Neural cell (in vitro differentiated cells): ENCODE measurements at regions not wholly inside any gene's neighbourhood (a gene's known extent, or its start where the extent isn't known, plus 50 kb on each side); places are given as distances from the start of the nearest gene placed in this dataset.

Source experiments
- H2AFZ ChIP-seq: fragments of 200-600, 300-800 bp; sonication (generic), shearing (Covaris generic); 2 replicates; pipeline ENCODE4 v1.6.0; 2014; ENCODE audit warnings: low read depth, mild to moderate bottlenecking, antibody characterized with exemption, low read length, moderate library complexity
- H3F3A ChIP-seq: fragments of 200-600 bp; shearing (Covaris generic); 2 replicates; pipeline ENCODE4 v1.6.1; 2016; ENCODE audit warnings: mild to moderate bottlenecking, moderate library complexity, mixed read lengths, antibody characterized with exemption, low read length; ENCODE audit not compliant: insufficient read depth, poor library complexity, severe bottlenecking
- H3K27ac ChIP-seq: fragments of 200-600, 300-800 bp; sonication (generic), shearing (Covaris generic); 2 replicates; pipeline ENCODE4 v1.5.1; 2014; ENCODE audit warnings: mild to moderate bottlenecking, low read length, moderate library complexity
- H3K27me3 ChIP-seq: fragments of 300-800, 200-600 bp; sonication (generic), shearing (Covaris generic); 2 replicates; pipeline ENCODE4 v1.6.0; 2014; ENCODE audit warnings: mild to moderate bottlenecking, low read depth, low read length, moderate library complexity; ENCODE audit not compliant: insufficient read depth
- H3K36me3 ChIP-seq: fragments of 300-800, 200-600 bp; sonication (generic), shearing (Covaris generic); 2 replicates; pipeline ENCODE4 v1.5.1; 2014; ENCODE audit warnings: mild to moderate bottlenecking, antibody characterized with exemption, low read length, moderate library complexity; ENCODE audit not compliant: insufficient read depth
- H3K4me2 ChIP-seq: fragments of 300-800, 200-600 bp; sonication (generic), shearing (Covaris generic); 2 replicates; pipeline ENCODE4 v1.6.0; 2014; ENCODE audit warnings: mild to moderate bottlenecking, low read length
- H3K4me3 ChIP-seq: fragments of 300-800, 200-600 bp; sonication (generic), shearing (Covaris generic); 2 replicates; pipeline ENCODE4 v1.5.1; 2014; ENCODE audit warnings: mild to moderate bottlenecking, low read length, moderate library complexity
- H3K79me2 ChIP-seq: fragments of 200-600 bp; shearing (Covaris generic); replicated peaks from 2 replicates; pipeline ENCODE4 v1.6.0; 2014; ENCODE audit warnings: mild to moderate bottlenecking, low read length, moderate library complexity; ENCODE audit not compliant: insufficient read depth
- H3K9ac ChIP-seq: fragments of 300-800, 200-600 bp; sonication (generic), shearing (Covaris generic); 2 replicates; pipeline ENCODE4 v1.6.1; 2016; ENCODE audit warnings: mild to moderate bottlenecking, low read length, mixed read lengths
- H3K9me2 ChIP-seq: fragments of 200-600 bp; shearing (Covaris generic); 2 replicates; pipeline ENCODE4 v1.6.1; 2016; ENCODE audit warnings: mild to moderate bottlenecking, low read length, mixed read lengths; ENCODE audit not compliant: insufficient read depth
- H3K9me3 ChIP-seq: fragments of 200-600, 300-800 bp; sonication (generic), shearing (Covaris generic); 2 replicates; pipeline ENCODE4 v1.6.1; 2016; ENCODE audit warnings: mild to moderate bottlenecking, mixed run types, low read length, moderate library complexity, mixed read lengths
- H4K20me1 ChIP-seq: fragments of 200-600 bp; shearing (Covaris generic); 2 replicates; pipeline ENCODE4 v1.6.1; 2016; ENCODE audit warnings: mild to moderate bottlenecking, mixed run types; ENCODE audit not compliant: insufficient read depth
- CTCF ChIP-seq: fragments of 450-650 bp; IDR thresholded peaks from 2 replicates; pipeline ENCODE4 v1.5.1; 2014; ENCODE audit warnings: antibody characterized with exemption, mild to moderate bottlenecking, moderate library complexity; ENCODE audit not compliant: poor library complexity, severe bottlenecking
- EP300 ChIP-seq: fragments of 450-650 bp; conservative IDR thresholded peaks from 2 replicates; pipeline ENCODE4 v1.6.1; 2014; ENCODE audit warnings: antibody characterized with exemption, mild to moderate bottlenecking, moderate library complexity; ENCODE audit not compliant: poor library complexity, severe bottlenecking
- EZH2 ChIP-seq: fragments of 200-600, 300-800 bp; shearing (Covaris generic), sonication (generic); IDR thresholded peaks from 2 replicates; pipeline ENCODE4 v1.6.1; 2014; ENCODE audit warnings: antibody characterized with exemption, low read length, borderline replicate concordance, mild to moderate bottlenecking; ENCODE audit not compliant: insufficient read depth, poor library complexity, severe bottlenecking
- MXI1 ChIP-seq: fragments of 450-650 bp; conservative IDR thresholded peaks from 2 replicates; pipeline ENCODE4 v1.6.1; 2014; ENCODE audit warnings: antibody characterized with exemption, mild to moderate bottlenecking; ENCODE audit not compliant: poor library complexity, severe bottlenecking
- POLR2AphosphoS5 ChIP-seq: IDR thresholded peaks from 2 replicates; pipeline ENCODE4 v1.6.1; 2012
- RAD21 ChIP-seq: fragments of 450-650 bp; conservative IDR thresholded peaks from 2 replicates; pipeline ENCODE4 v1.6.1; 2014; ENCODE audit warnings: antibody characterized with exemption, mild to moderate bottlenecking, moderate library complexity
- REST ChIP-seq: IDR thresholded peaks from 2 replicates; pipeline ENCODE4 v1.6.1; 2012; ENCODE audit warnings: borderline replicate concordance
- SMC3 ChIP-seq: fragments of 450-650 bp; conservative IDR thresholded peaks from 2 replicates; pipeline ENCODE4 v1.6.1; 2014; ENCODE audit warnings: antibody characterized with exemption, mild to moderate bottlenecking, moderate library complexity; ENCODE audit not compliant: poor library complexity
- TAF1 ChIP-seq: IDR thresholded peaks from 2 replicates; pipeline ENCODE4 v1.6.1; 2012; ENCODE audit warnings: low read depth

- Histone ChIP-seq H3K9me3 (no peaks in the 10 kb centered on the region), H3K27ac (no peak overlapping the region), H3K9ac (no peak overlapping the region), H3F3A (no peaks in the 10 kb centered on the region), H3K4me2 (no peak overlapping the region), H2AFZ (no peak overlapping the region), H3K27me3 (no peaks in the 10 kb centered on the region), H3K79me2 (no peaks in the 10 kb centered on the region), H4K20me1 (no peaks in the 10 kb centered on the region), H3K36me3 (no peaks in the 10 kb centered on the region), H3K4me3 (no peak overlapping the region), H3K9me2 (no peaks in the 10 kb centered on the region)
- TF ChIP-seq RAD21 (no peak), MXI1 (no peak), TAF1 (no peak), EZH2 (no peak), CTCF (no peak), POLR2AphosphoS5 (no peak), EP300 (no peak), REST (no peak), SMC3 (no peak)
Measured at GRCh38 chr6:20309186-20309585, 92.5 kb upstream of the E2F3 start.

- H3K36me3 ChIP-seq: no peaks in the 10 kb centered on the region
- no peak overlapping the region for H3K27ac ChIP-seq
- H3K9ac ChIP-seq: no peak overlapping the region
- H3F3A ChIP-seq: no peaks in the 10 kb centered on the region
- H3K9me3 ChIP-seq: no peaks in the 10 kb centered on the region
- H4K20me1 ChIP-seq: no peaks in the 10 kb centered on the region
- no peak for TF ChIP-seq CTCF
- TF ChIP-seq EP300: no peak
- TF ChIP-seq REST: no peak
- TF ChIP-seq TAF1: no peak
- TF ChIP-seq RAD21: no peak
- no peak for TF ChIP-seq SMC3
- H3K9me2 ChIP-seq: no peaks in the 10 kb centered on the region
- H2AFZ ChIP-seq: no peak overlapping the region
- H3K79me2 ChIP-seq: no peaks in the 10 kb centered on the region
- no peaks in the 10 kb centered on the region for H3K27me3 ChIP-seq
- no peak overlapping the region for H3K4me2 ChIP-seq
- H3K4me3 ChIP-seq: no peak overlapping the region
Measured at GRCh38 chr6:20310185-20310584, 91.5 kb upstream of the E2F3 start.
